GM12878 (cell line): ENCODE measurements at regions not wholly inside any gene's neighbourhood (a gene's known extent, or its start where the extent isn't known, plus 50 kb on each side); places are given as distances from the start of the nearest gene placed in this dataset.

Source experiments
- ATAC-seq: fragments of 200-7000 bp; cut with Tn5 transposase; 3 replicates; pipeline ENCODE4 v1.9.1; 2020; ENCODE audit warnings: mild to moderate bottlenecking, moderate library complexity
- BruUV-seq: library from RNA; stranded (reverse); fragments of 400-500 nt; replicated peaks from 2 replicates; lab custom pipeline; 2021; lab: Mats Ljungman, UMichigan
- CTCF ChIA-PET: fragments of 300-600 bp; sonication (Branson Sonifier 250); formaldehyde crosslinking; extraction: SDS; loops from one replicate; lab custom pipeline; 2021; ENCODE audit warnings: inconsistent platforms; lab: Yijun Ruan, JAX
- POLR2A ChIA-PET: fragments of 350-600 bp; formaldehyde crosslinking; extraction: SDS; loops from one replicate; lab custom pipeline; 2021; ENCODE audit warnings: inconsistent platforms; lab: Charles Lee
- RAD21 ChIA-PET: fragments of 300-600 bp; sonication (Branson Sonifier 250); formaldehyde crosslinking; loops from one replicate; lab custom pipeline; 2023; ENCODE audit warnings: antibody characterized with exemption; ENCODE audit not compliant: unreplicated experiment; lab: Charles Lee
- SMC1A ChIA-PET: fragments of 300-600 bp; sonication (Branson Sonifier 250); formaldehyde crosslinking; loops from one replicate; lab custom pipeline; 2023; ENCODE audit not compliant: unreplicated experiment, uncharacterized antibody; lab: Charles Lee
- DNase-seq: peaks from one replicate; pipeline ENCODE4 v3.0.0-alpha.2; 2011; ENCODE audit warnings: low read depth, low spot score
- FAIRE-seq: peaks from 3 replicates; lab custom pipeline; 2011; peaks lifted over from hg19 to GRCh38; lab: Jason Lieb, UNC
- H2AFZ ChIP-seq: 2 replicates; pipeline ENCODE4 v1.6.0; 2011; ENCODE audit warnings: low read depth, low read length, control low read depth; ENCODE audit not compliant: control insufficient read depth
- H3K27ac ChIP-seq: 2 replicates; pipeline ENCODE4 v1.5.1; 2011; ENCODE audit warnings: control low read depth; ENCODE audit not compliant: control insufficient read depth, insufficient read depth
- H3K27me3 ChIP-seq, 2 experiments: replicated peaks in 1 of 2; 2 replicates each; pipeline versions ENCODE4 v1.6.0 to v1.6.1; 2011; ENCODE audit warnings: low read length in 1 of 2; ENCODE audit not compliant: control insufficient read depth in 2 of 2, insufficient read depth in 2 of 2
- H3K36me3 ChIP-seq, 2 experiments: 2 replicates each; pipeline ENCODE4 v1.5.1; 2011; ENCODE audit warnings: low read length in 1 of 2; ENCODE audit not compliant: control insufficient read depth in 2 of 2, insufficient read depth in 2 of 2
- H3K4me1 ChIP-seq: 2 replicates; pipeline ENCODE4 v1.6.1; 2011; ENCODE audit warnings: mild to moderate bottlenecking, low read length, moderate library complexity, mixed read lengths; ENCODE audit not compliant: control insufficient read depth, insufficient read depth
- H3K4me2 ChIP-seq: 2 replicates; pipeline ENCODE4 v1.6.0; 2011; ENCODE audit warnings: control low read depth; ENCODE audit not compliant: control insufficient read depth, insufficient read depth
- H3K4me3 ChIP-seq: fragments of 200-600 bp; sonication (generic); 2 replicates; pipeline ENCODE4 v1.5.1; 2016
- H3K79me2 ChIP-seq: 2 replicates; pipeline ENCODE4 v1.6.0; 2011; ENCODE audit warnings: low read length; ENCODE audit not compliant: control insufficient read depth, insufficient read depth
- H3K9ac ChIP-seq: 2 replicates; pipeline ENCODE4 v1.8.0; 2011; ENCODE audit warnings: low read length, control low read depth, mixed read lengths; ENCODE audit not compliant: control insufficient read depth, insufficient read depth
- H3K9me3 ChIP-seq: replicated peaks from 3 replicates; pipeline ENCODE4 v1.5.1; 2011; ENCODE audit warnings: mild to moderate bottlenecking, low read length; ENCODE audit not compliant: control insufficient read depth, insufficient read depth
- H4K20me1 ChIP-seq: 2 replicates; pipeline ENCODE4 v1.6.0; 2011; ENCODE audit not compliant: control insufficient read depth, insufficient read depth
- NR2C2 ChIP-seq: IDR thresholded peaks from 2 replicates; pipeline ENCODE4 v1.6.1; 2011; ENCODE audit warnings: borderline replicate concordance, low read depth; ENCODE audit not compliant: control insufficient read depth, insufficient read length
- RELB ChIP-seq: fragments of 450-650 bp; IDR thresholded peaks from 2 replicates; pipeline ENCODE4 v1.6.1; 2017; ENCODE audit warnings: low read depth, mild to moderate bottlenecking, moderate library complexity
- SMAD5 ChIP-seq: IDR thresholded peaks from 2 replicates; pipeline ENCODE4 v1.6.1; 2016; ENCODE audit warnings: antibody characterized with exemption, low read depth
- YY1 ChIP-seq: IDR thresholded peaks from 2 replicates; pipeline ENCODE4 v1.6.1; 2011; ENCODE audit warnings: low read depth, mild to moderate bottlenecking, low read length
- ZBTB11 ChIP-seq: fragments of 450-650 bp; formaldehyde crosslinking; IDR thresholded peaks from 2 replicates; pipeline ENCODE4 v1.5.0; 2022; ENCODE audit warnings: mild to moderate bottlenecking, missing genetic modification characterization
- WGBS: methylation state at CpG from one replicate; pipeline ENCODE4 v1.1.6; 2016; ENCODE audit warnings: low lambda C conversion rate; ENCODE audit not compliant: insufficient replicate concordance, insufficient coverage; ENCODE audit errors: missing lambda C conversion rate; 5-methylcytosine and 5-hydroxymethylcytosine counted together
- in situ Hi-C: fragments of 300-500 bp; cut with MboI; formaldehyde crosslinking; loops from 9 replicates; pipeline ENCODE4 v1.14.3; 2018; ENCODE audit warnings: mixed read lengths
- intact Hi-C: fragments of 100-400 bp; cut with micrococcal nuclease; formaldehyde crosslinking; loops from one replicate; pipeline ENCODE4 v1.14.2; 2022; ENCODE audit not compliant: unreplicated experiment

GRCh38 chr21:35646606-35647005 lies 413.7 kb downstream of the SETD4 start (continued):
- no peak for TF ChIP-seq YY1

- DNase-seq: no peak
- CTCF ChIA-PET: interaction anchor here (0.6 kb wide), 1 partner anchor 70 kb away, joined by 3 read pairs; no protein-coding TSS in a partner anchor
- Histone ChIP-seq H3K79me2 (no peaks in the 10 kb centered on the region), H3K36me3 (no peaks in the 10 kb centered on the region), H3K9me3 (no peaks in the 10 kb centered on the region), H3K27ac (no peak overlapping the region), H3K9ac (no peak overlapping the region), H2AFZ (no peak overlapping the region), H3K4me3 (no peak overlapping the region), H3K4me2 (no peak overlapping the region), H3K27me3 (no peaks in the 10 kb centered on the region; a peak in 1 of 4 replicates), H3K4me1 (no peaks in the 10 kb centered on the region), H4K20me1 (no peaks in the 10 kb centered on the region)
- in situ Hi-C loops: no loop called here
- TF ChIP-seq NR2C2: no peak
- no peak for TF ChIP-seq SMAD5
- no peak for TF ChIP-seq RELB
- TF ChIP-seq ZBTB11 (CRISPR knock-in tag): no peak
- ATAC-seq: no peak
- POLR2A ChIA-PET: no interaction called here
- WGBS: 0% methylated on average over 2 of the region's 2 CpGs
- SMC1A ChIA-PET: no interaction called here
- no peak for FAIRE-seq
- BruUV-seq: no TSS peak
- RAD21 ChIA-PET: no interaction called here
- intact Hi-C loops: no loop called here
Measured at GRCh38 chr21:35645991-35646390, 414.3 kb downstream of the SETD4 start.
